OCI-LY1 (cell line): ENCODE measurements at regions not wholly inside any gene's neighbourhood (a gene's known extent, or its start where the extent isn't known, plus 50 kb on each side); places are given as distances from the start of the nearest gene placed in this dataset.
"Not testable (repeated sequence)": the region's sequence is repeated elsewhere in the genome, so short reads cannot be mapped to it uniquely, and the experiment has no call there.

ENCODE experiments used
- H2AFZ ChIP-seq: fragments of 200-600 bp; sonication (generic), shearing (Covaris generic); 2 replicates; pipeline ENCODE4 v1.6.0; 2014; ENCODE audit warnings: antibody characterized with exemption, mild to moderate bottlenecking, low read length
- H3F3A ChIP-seq: fragments of 200-600 bp; sonication (generic), shearing (Covaris generic); 2 replicates; pipeline ENCODE4 v1.6.0; 2014; ENCODE audit warnings: mild to moderate bottlenecking, antibody characterized with exemption, low read length, moderate library complexity; ENCODE audit not compliant: insufficient read depth
- H3K27ac ChIP-seq: fragments of 200-600 bp; sonication (generic); 2 replicates; pipeline ENCODE4 v1.5.1; 2014; ENCODE audit warnings: low read length, mixed run types, mild to moderate bottlenecking, low read depth; ENCODE audit not compliant: poor library complexity, severe bottlenecking
- H3K27me3 ChIP-seq: fragments of 200-600 bp; sonication (generic); 2 replicates; pipeline ENCODE4 v1.6.0; 2014; ENCODE audit warnings: antibody characterized with exemption, mild to moderate bottlenecking, low read length, moderate library complexity; ENCODE audit not compliant: insufficient read depth
- H3K36me3 ChIP-seq: fragments of 200-600 bp; sonication (generic); 2 replicates; pipeline ENCODE4 v1.6.1; 2014; ENCODE audit warnings: mild to moderate bottlenecking, antibody characterized with exemption, low read length, moderate library complexity, mixed read lengths; ENCODE audit not compliant: insufficient read depth
- H3K4me1 ChIP-seq: fragments of 200-600 bp; sonication (generic); 2 replicates; pipeline ENCODE4 v1.5.1; 2014; ENCODE audit warnings: mild to moderate bottlenecking, low read length, moderate library complexity; ENCODE audit not compliant: insufficient read depth, severe bottlenecking
- H3K4me2 ChIP-seq: fragments of 200-600 bp; sonication (generic), shearing (Covaris generic); 2 replicates; pipeline ENCODE4 v1.6.1; 2014; ENCODE audit warnings: low read length
- H3K4me3 ChIP-seq: fragments of 200-600 bp; sonication (generic); 2 replicates; pipeline ENCODE4 v1.5.1; 2014; ENCODE audit warnings: low read length, low read depth, mild to moderate bottlenecking, mixed read lengths; ENCODE audit not compliant: poor library complexity, severe bottlenecking
- H3K79me2 ChIP-seq: fragments of 200-600 bp; shearing (Covaris generic); 2 replicates; pipeline ENCODE4 v1.6.1; 2016; ENCODE audit warnings: mixed run types, low read length, mixed read lengths; ENCODE audit not compliant: insufficient read depth
- H3K9ac ChIP-seq: fragments of 200-600 bp; sonication (generic), shearing (Covaris generic); 2 replicates; pipeline ENCODE4 v1.6.1; 2014; ENCODE audit warnings: mild to moderate bottlenecking, low read length, mixed read lengths
- H3K9me2 ChIP-seq: fragments of 200-600 bp; sonication (generic), shearing (Covaris generic); 2 replicates; pipeline ENCODE4 v1.6.1; 2014; ENCODE audit warnings: low read depth, mild to moderate bottlenecking, low read length, mixed read lengths
- H3K9me3 ChIP-seq: fragments of 200-600 bp; shearing (Covaris generic); 2 replicates; pipeline ENCODE4 v1.6.1; 2014; ENCODE audit warnings: low read length, mixed read lengths
- H4K20me1 ChIP-seq: fragments of 200-600 bp; sonication (generic), shearing (Covaris generic); 2 replicates; pipeline ENCODE4 v1.6.0; 2016; ENCODE audit warnings: mild to moderate bottlenecking, low read length; ENCODE audit not compliant: insufficient read depth
- EZH2 ChIP-seq: fragments of 200-600 bp; sonication (generic), shearing (Covaris generic); IDR thresholded peaks from 2 replicates; pipeline ENCODE4 v1.8.0; 2017; ENCODE audit warnings: borderline replicate concordance, mixed run types, mild to moderate bottlenecking, antibody characterized with exemption, low read length, moderate library complexity, mixed read lengths
- TF ChIP-seq, protein P1 (sequence below): fragments of 200-600 bp; sonication (generic), shearing (Covaris generic); IDR thresholded peaks from 2 replicates; pipeline ENCODE4 v1.5.1; 2017; ENCODE audit warnings: mild to moderate bottlenecking, antibody characterized with exemption, low read length, moderate library complexity, mixed read lengths

DNA sequence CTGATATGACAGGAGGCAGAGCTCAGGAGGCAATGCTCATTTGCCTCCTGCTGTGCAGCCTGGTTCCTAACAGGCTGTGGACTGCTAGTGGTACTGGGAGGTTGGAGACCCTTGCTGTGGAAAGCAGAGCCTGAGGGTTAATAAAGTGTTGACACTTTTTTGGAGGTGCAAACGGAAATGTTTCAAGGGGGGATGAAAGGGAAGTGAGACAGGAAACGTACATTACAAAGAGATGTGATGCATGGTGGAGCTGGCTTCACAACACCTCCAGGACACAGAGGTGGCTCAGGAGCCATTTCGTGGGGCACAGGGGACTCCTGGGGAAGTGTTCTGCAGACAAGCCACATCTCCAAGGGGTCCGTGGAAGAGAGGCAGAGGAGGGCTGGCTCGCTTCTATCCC is 137.6 kb upstream of the SVIL start:
- Histone ChIP-seq H3K27me3 (no peaks in the 10 kb centered on the region), H3K4me1 (no peaks in the 10 kb centered on the region), H3K4me2 (no peak overlapping the region), H3K9me2 (no peaks in the 10 kb centered on the region), H3F3A (no peaks in the 10 kb centered on the region), H3K9me3 (no peaks in the 10 kb centered on the region), H3K9ac (no peak overlapping the region), H3K27ac (no peak overlapping the region), H3K4me3 (no peak overlapping the region), H2AFZ (no peak overlapping the region), H3K36me3 (no peaks in the 10 kb centered on the region), H3K79me2 (no peaks in the 10 kb centered on the region), H4K20me1 (no peaks in the 10 kb centered on the region)
- TF ChIP-seq EZH2 = no peak
- TF ChIP-seq, protein P1, sequence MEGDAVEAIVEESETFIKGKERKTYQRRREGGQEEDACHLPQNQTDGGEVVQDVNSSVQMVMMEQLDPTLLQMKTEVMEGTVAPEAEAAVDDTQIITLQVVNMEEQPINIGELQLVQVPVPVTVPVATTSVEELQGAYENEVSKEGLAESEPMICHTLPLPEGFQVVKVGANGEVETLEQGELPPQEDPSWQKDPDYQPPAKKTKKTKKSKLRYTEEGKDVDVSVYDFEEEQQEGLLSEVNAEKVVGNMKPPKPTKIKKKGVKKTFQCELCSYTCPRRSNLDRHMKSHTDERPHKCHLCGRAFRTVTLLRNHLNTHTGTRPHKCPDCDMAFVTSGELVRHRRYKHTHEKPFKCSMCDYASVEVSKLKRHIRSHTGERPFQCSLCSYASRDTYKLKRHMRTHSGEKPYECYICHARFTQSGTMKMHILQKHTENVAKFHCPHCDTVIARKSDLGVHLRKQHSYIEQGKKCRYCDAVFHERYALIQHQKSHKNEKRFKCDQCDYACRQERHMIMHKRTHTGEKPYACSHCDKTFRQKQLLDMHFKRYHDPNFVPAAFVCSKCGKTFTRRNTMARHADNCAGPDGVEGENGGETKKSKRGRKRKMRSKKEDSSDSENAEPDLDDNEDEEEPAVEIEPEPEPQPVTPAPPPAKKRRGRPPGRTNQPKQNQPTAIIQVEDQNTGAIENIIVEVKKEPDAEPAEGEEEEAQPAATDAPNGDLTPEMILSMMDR = no peak

DNA sequence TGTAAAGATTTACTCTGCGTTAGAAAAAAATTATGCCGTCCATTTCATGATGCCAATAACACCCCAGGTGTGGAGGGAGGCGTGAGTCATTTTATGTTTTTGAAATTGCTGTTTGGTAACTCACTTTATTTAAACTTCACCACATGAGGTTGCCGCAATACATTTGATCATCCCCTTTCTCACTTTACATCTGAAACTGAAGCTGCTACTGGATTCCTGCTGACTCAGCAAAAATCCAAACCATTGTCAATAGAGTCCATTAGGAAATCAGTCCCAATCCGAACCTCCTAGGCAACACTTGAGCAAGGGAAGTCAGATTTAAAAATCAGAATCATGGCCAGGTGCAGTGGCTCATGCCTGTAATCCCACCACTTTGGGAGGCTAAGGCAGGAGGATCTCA is 136.6 kb upstream of the SVIL start:
- no peak overlapping the region for H3K27ac ChIP-seq
- H3K9ac ChIP-seq = no peak overlapping the region
- no peaks in the 10 kb centered on the region for H3K27me3 ChIP-seq
- no peaks in the 10 kb centered on the region for H3K4me1 ChIP-seq
- H3K4me2 ChIP-seq = no peak overlapping the region
- TF ChIP-seq EZH2 = no peak
- TF ChIP-seq, protein P1 = no peak
- H3K9me2 ChIP-seq = no peaks in the 10 kb centered on the region
- H3K9me3 ChIP-seq = no peaks in the 10 kb centered on the region
- H4K20me1 ChIP-seq = no peaks in the 10 kb centered on the region
- H2AFZ ChIP-seq = no peak overlapping the region
- no peaks in the 10 kb centered on the region for H3K36me3 ChIP-seq
- no peaks in the 10 kb centered on the region for H3K79me2 ChIP-seq
- H3K4me3 ChIP-seq = no peak overlapping the region
- no peaks in the 10 kb centered on the region for H3F3A ChIP-seq

DNA sequence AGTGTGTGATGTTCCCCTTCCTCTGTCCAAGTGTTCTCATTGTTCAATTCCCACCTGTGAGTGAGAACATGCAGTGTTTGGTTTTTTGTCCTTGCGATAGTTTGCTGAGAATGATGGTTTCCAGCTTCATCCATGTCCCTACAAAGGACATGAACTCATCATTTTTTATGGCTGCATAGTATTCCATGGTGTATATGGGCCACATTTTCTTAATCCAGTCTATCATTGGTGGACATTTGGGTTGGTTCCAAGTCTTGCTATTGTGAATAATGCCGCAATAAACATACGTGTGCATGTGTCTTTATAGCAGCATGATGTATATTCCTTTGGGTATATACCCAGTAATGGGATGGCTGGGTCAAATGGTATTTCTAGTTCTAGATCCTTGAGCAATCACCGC is 134.5 kb upstream of the SVIL start:
- H2AFZ ChIP-seq, H4K20me1 ChIP-seq, H3K27ac ChIP-seq, H3K9me2 ChIP-seq, H3K9me3 ChIP-seq, H3K4me3 ChIP-seq, H3K36me3 ChIP-seq, H3K4me1 ChIP-seq, H3K27me3 ChIP-seq, H3K79me2 ChIP-seq, H3F3A ChIP-seq, H3K9ac ChIP-seq, H3K4me2 ChIP-seq: not testable (repeated sequence)

DNA sequence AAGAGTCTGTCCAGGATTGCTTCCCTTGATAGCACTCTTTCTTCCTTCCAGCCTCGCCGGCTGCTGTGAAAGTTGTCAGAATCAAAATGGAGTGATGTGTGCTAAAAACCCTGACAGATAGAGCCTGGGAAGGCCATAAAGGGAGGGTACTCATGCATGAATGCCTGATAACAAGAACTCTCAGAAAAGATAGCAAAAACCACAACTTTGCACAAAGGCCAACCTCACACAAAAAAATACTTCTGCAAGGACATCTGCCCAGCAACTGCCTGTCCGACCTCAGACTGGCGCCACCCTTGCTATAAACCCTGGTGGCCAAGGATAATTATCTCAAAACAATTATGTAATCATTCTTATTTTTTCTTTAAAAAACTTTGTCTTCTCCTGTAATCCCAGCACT is 133.2 kb upstream of the SVIL start:
- no peak overlapping the region for H3K4me3 ChIP-seq
- no peak overlapping the region for H3K4me2 ChIP-seq
- no peaks in the 10 kb centered on the region for H3K79me2 ChIP-seq
- no peaks in the 10 kb centered on the region for H3K9me3 ChIP-seq
- H3K27me3 ChIP-seq = no peaks in the 10 kb centered on the region
- no peaks in the 10 kb centered on the region for H4K20me1 ChIP-seq
- H3K36me3 ChIP-seq = no peaks in the 10 kb centered on the region
- no peak overlapping the region for H3K9ac ChIP-seq
- H3F3A ChIP-seq = no peaks in the 10 kb centered on the region
- TF ChIP-seq, protein P1 = no peak
- no peak for TF ChIP-seq EZH2
- H2AFZ ChIP-seq = no peak overlapping the region
- no peaks in the 10 kb centered on the region for H3K4me1 ChIP-seq
- no peaks in the 10 kb centered on the region for H3K9me2 ChIP-seq
- no peak overlapping the region for H3K27ac ChIP-seq
